Ovary (tissue), 7 donors: ENCODE measurements at regions not wholly inside any gene's neighbourhood (a gene's known extent, or its start where the extent isn't known, plus 50 kb on each side); places are given as distances from the start of the nearest gene placed in this dataset.

Source experiments
- DNase-seq, 5 donors: peaks; one replicate each; pipeline ENCODE4 v3.0.0-alpha.2; 2019 to 2020
- H3K27ac ChIP-seq, 2 donors: fragments of 200-600 bp; one replicate each; pipeline versions ENCODE4 v1.5.1 to v1.8.0; 2019 to 2022
- H3K27me3 ChIP-seq: fragments of 200-600 bp; one replicate; pipeline ENCODE4 v1.8.0; 2022
- H3K36me3 ChIP-seq: fragments of 200-600 bp; sonication (generic); one replicate; pipeline ENCODE4 v1.5.1; 2019
- H3K4me1 ChIP-seq: one replicate; pipeline ENCODE4 v1.8.1; 2013; ENCODE audit warnings: mild to moderate bottlenecking, moderate library complexity; ENCODE audit not compliant: insufficient read depth
- H3K4me3 ChIP-seq: fragments of 200-600 bp; sonication (generic); one replicate; pipeline ENCODE4 v1.5.1; 2017
- H3K9me3 ChIP-seq, 2 donors: fragments of 200-600 bp in 1 of 2; sonication (generic) in 1 of 2; one replicate each; pipeline versions ENCODE4 v1.5.1 to v1.8.1; 2013 to 2019; ENCODE audit warnings: mild to moderate bottlenecking in 1 of 2, moderate library complexity in 1 of 2
- CTCF ChIP-seq, 3 donors: fragments of 450-650 bp in 2 of 3; fragments of 200-600 bp in 1 of 3; IDR thresholded peaks; one replicate each; pipeline versions ENCODE4 v1.5.1 to v1.8.0; 2016 to 2022; ENCODE audit warnings: antibody characterized with exemption in 3 of 3, mild to moderate bottlenecking in 1 of 3
- EP300 ChIP-seq: sonication (generic); formaldehyde crosslinking; IDR thresholded peaks from one replicate; pipeline ENCODE4 v1.6.1; 2017; ENCODE audit warnings: antibody characterized with exemption
- POLR2A ChIP-seq: fragments of 450-650 bp; IDR thresholded peaks from one replicate; pipeline ENCODE4 v1.6.1; 2017; ENCODE audit warnings: antibody characterized with exemption, mild to moderate bottlenecking, moderate library complexity
- WGBS, 3 donors: extraction: QIAGEN DNeasy Blood & Tissue Kit in 1 of 3; methylation state at CpG; one replicate each; pipeline versions ENCODE4 v1.1.5 to v1.1.7; 2013 to 2017; 5-methylcytosine and 5-hydroxymethylcytosine counted together
- intact Hi-C, 4 donors: fragments of 100-400 bp; cut with DNase I; formaldehyde crosslinking; loops; one replicate each; pipeline versions ENCODE4 v1.11.0 to v1.15.1; 2022 to 2023
- donor health status: DM: no; HTN: no; CAD: no; lungs with moderate emphysema.
- donor health status: DM: no; HTN: no; CAD: no.
- donor health status: Bipolar disorder and iron deficiency.
- donor health status: DM: no; HTN: no; CAD: no.
- donor health status: DM: yes; HTN: yes; CAD: no.

GRCh38 chr6:166075925-166076324 is 91.7 kb downstream of the TBXT start:
- no peaks in the 10 kb centered on the region for H3K36me3 ChIP-seq
- no peaks in the 10 kb centered on the region for H3K9me3 ChIP-seq
- no peak overlapping the region for H3K4me3 ChIP-seq
- H3K27ac ChIP-seq: no peak overlapping the region
- DNase-seq: no peak
- TF ChIP-seq EP300 (no peak), POLR2A (no peak), CTCF (IDR thresholded peaks at IDR 0.05) (no peak)
- WGBS, 3 donors: 85 to 93% (median 89%) methylated on average over 5 of the region's 5 CpGs
- intact Hi-C loops: no loop called here
- H3K27me3 ChIP-seq: no peaks in the 10 kb centered on the region
- no peaks in the 10 kb centered on the region for H3K4me1 ChIP-seq

- intact Hi-C loops: no loop called here
- no peaks in the 10 kb centered on the region for H3K27me3 ChIP-seq
- H3K4me3 ChIP-seq: no peak overlapping the region
- no peak for TF ChIP-seq POLR2A
- TF ChIP-seq EP300: no peak
- TF ChIP-seq CTCF (IDR thresholded peaks at IDR 0.05): no peak
- H3K27ac ChIP-seq: no peak overlapping the region
- H3K9me3 ChIP-seq: no peaks in the 10 kb centered on the region
- DNase-seq: no peak
- no peaks in the 10 kb centered on the region for H3K4me1 ChIP-seq
- 33 to 50% (median 40%) methylated on average over 2 of the region's 2 CpGs for WGBS, 3 donors
- H3K36me3 ChIP-seq: no peaks in the 10 kb centered on the region
Observed at GRCh38 chr6:166075186-166075585, 92.5 kb downstream of the TBXT start.

DNA sequence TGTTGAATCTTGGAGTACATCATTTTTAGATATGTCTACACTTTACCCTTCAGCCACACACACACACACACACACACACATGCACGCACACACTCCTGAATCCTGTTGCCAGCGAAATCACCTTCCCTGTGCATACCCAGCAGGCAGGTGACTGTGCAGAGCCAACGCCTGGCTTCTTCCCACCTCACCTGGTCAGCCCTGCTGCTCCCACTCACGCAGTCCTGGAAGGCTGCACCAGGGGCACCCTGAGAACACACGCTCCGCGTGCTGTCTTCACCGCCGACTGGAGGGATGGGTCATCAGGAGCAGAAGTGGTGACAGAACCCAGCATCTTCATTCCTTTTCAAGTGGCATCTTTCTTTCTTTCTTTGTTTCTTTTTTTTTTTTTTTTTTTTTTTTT is 94.6 kb downstream of the TBXT start:
- TF ChIP-seq CTCF (IDR thresholded peaks at IDR 0.05) (no peak), EP300 (no peak), POLR2A (no peak)
- intact Hi-C loops: loop anchor here in 1 of 4 donors (1.0 kb wide), 1 partner anchor 27 kb away; no protein-coding TSS in a partner anchor
- Histone ChIP-seq H3K36me3 (no peaks in the 10 kb centered on the region), H3K27ac (no peak overlapping the region), H3K27me3 (no peaks in the 10 kb centered on the region), H3K9me3 (no peaks in the 10 kb centered on the region), H3K4me3 (no peak overlapping the region), H3K4me1 (no peaks in the 10 kb centered on the region)
- DNase-seq: no peak
- WGBS, 3 donors: 95% methylated on average over 9 of the region's 9 CpGs

DNA sequence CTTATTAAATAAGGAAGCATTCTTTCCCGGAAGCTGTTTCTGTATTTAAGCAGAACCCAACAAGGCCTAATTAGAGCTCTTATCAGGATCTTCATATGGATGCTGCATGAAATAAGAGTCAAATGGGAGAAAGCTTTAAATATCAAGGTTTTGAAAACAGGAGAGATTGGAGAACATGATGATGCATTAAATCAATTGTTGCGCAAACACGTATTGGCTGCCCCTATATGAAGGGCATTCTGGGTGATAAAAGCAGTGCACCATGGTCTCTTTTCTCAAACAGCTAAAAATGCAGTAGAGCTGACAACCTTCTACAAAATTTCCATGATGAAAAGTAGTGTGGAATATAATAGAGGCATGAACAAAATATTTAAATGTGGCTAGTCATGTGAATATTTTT is 98.9 kb downstream of the TBXT start:
- intact Hi-C loops: no loop called here
- Histone ChIP-seq H3K9me3 (no peaks in the 10 kb centered on the region), H3K27me3 (no peaks in the 10 kb centered on the region), H3K4me3 (no peak overlapping the region), H3K36me3 (no peaks in the 10 kb centered on the region), H3K4me1 (no peaks in the 10 kb centered on the region), H3K27ac (no peak overlapping the region)
- 61 to 69% (median 66%) methylated on average over 3 of the region's 3 CpGs for WGBS, 3 donors
- TF ChIP-seq POLR2A (no peak), CTCF (IDR thresholded peaks at IDR 0.05) (no peak), EP300 (no peak)
- no peak for DNase-seq
